Activated T-cell treated with anti-CD3 and anti-CD28 coated beads for 1 hour (primary cell): ENCODE measurements at regions not wholly inside any gene's neighbourhood (a gene's known extent, or its start where the extent isn't known, plus 50 kb on each side); places are given as distances from the start of the nearest gene placed in this dataset.
"Not testable (repeated sequence)": the region's sequence is repeated elsewhere in the genome, so short reads cannot be mapped to it uniquely, and the experiment has no call there.

Source experiments
- DNase-seq: peaks from one replicate; pipeline ENCODE4 v3.0.0-alpha.2; 2020; ENCODE audit warnings: low read depth

- DNase-seq: no peak
These were observed 857.6 kb upstream of the SLC35B3 start for GRCh38 chr6:9292975-9293374.

- not testable (repeated sequence) for DNase-seq
These were observed 855.0 kb upstream of the SLC35B3 start for GRCh38 chr6:9290342-9290741.

GRCh38 chr6:9272671-9273070, 837.3 kb upstream of the SLC35B3 start:
- DNase-seq: no peak

GRCh38 chr6:9266741-9267140, 831.4 kb upstream of the SLC35B3 start:
- no peak for DNase-seq

GRCh38 chr6:9257215-9257614, 821.9 kb upstream of the SLC35B3 start:
- DNase-seq: no peak

GRCh38 chr6:9254251-9254650, 818.9 kb upstream of the SLC35B3 start:
- no peak for DNase-seq

GRCh38 chr6:9252799-9253198, 817.5 kb upstream of the SLC35B3 start:
- DNase-seq: no peak

GRCh38 chr6:9250852-9251251, 815.5 kb upstream of the SLC35B3 start:
- no peak for DNase-seq

- no peak for DNase-seq
These were observed 812.8 kb upstream of the SLC35B3 start for GRCh38 chr6:9248133-9248532.

GRCh38 chr6:9240861-9241260, 805.5 kb upstream of the SLC35B3 start:
- DNase-seq: no peak

GRCh38 chr6:9236443-9236842, 801.1 kb upstream of the SLC35B3 start:
- no peak for DNase-seq

- no peak for DNase-seq
These were observed 798.3 kb upstream of the SLC35B3 start for GRCh38 chr6:9233686-9234085.

- no peak for DNase-seq
These were observed 797.9 kb upstream of the SLC35B3 start for GRCh38 chr6:9233226-9233625.

GRCh38 chr6:9225441-9225871, 790.1 kb upstream of the SLC35B3 start:
- no peak for DNase-seq

GRCh38 chr6:9224539-9224938, 789.2 kb upstream of the SLC35B3 start:
- no peak for DNase-seq

GRCh38 chr6:9213717-9214116, 778.4 kb upstream of the SLC35B3 start:
- not testable (repeated sequence) for DNase-seq

GRCh38 chr6:9208966-9209365, 773.6 kb upstream of the SLC35B3 start:
- no peak for DNase-seq

GRCh38 chr6:9205645-9206044, 770.3 kb upstream of the SLC35B3 start:
- no peak for DNase-seq

- no peak for DNase-seq
These were observed 768.8 kb upstream of the SLC35B3 start for GRCh38 chr6:9204171-9204570.

GRCh38 chr6:9200712-9201111, 765.4 kb upstream of the SLC35B3 start:
- no peak for DNase-seq

GRCh38 chr6:9197726-9198125, 762.4 kb upstream of the SLC35B3 start:
- no peak for DNase-seq

- no peak for DNase-seq
These were observed 760.0 kb upstream of the SLC35B3 start for GRCh38 chr6:9195322-9195721.

- no peak for DNase-seq
These were observed 757.1 kb upstream of the SLC35B3 start for GRCh38 chr6:9192405-9192909.

- no peak for DNase-seq
These were observed 750.8 kb upstream of the SLC35B3 start for GRCh38 chr6:9186148-9186547.

GRCh38 chr6:9178071-9178470, 742.7 kb upstream of the SLC35B3 start:
- DNase-seq: no peak
